ENCODE measurements at regions not wholly inside any gene's neighbourhood (a gene's known extent, or its start where the extent isn't known, plus 50 kb on each side); places are given as distances from the start of the nearest gene placed in this dataset.

DNA sequence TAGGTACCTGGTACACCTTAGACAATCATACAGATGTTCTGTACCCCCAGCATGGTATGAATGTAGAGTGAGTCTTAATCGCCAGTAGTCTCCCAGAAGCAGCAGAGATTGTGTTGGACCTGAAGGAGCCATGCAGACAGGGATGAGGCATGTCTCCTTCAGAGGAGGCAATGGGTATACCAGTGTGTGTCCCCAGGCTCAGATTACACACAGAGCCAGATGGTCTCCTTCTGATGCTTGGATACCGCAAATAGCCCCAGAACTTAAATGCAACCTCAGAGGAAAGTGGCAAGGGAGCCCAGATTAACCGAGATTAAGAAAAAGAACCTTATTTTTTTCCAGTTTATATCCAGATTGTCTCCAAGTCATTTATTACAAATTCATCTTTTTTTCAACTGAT lies 96.8 kb upstream of the C21orf91 start:
- no peaks in the 10 kb centered on the region for H3K27me3 ChIP-seq (ENCODE audit: control insufficient read depth in 2 of 2, insufficient read depth in 2 of 2, low read length in 2 of 2)
- no peaks in the 10 kb centered on the region for H4K20me1 ChIP-seq (replicated peaks; ENCODE audit: control insufficient read depth, insufficient read depth, low read length)
- intact Hi-C loops (cut with micrococcal nuclease) (no loop called here), in situ Hi-C loops (cut with MboI) (no loop called here)
- POLR2A ChIA-PET: no interaction called here
- no peaks in the 10 kb centered on the region for H3K79me2 ChIP-seq (ENCODE audit: control insufficient read depth, insufficient read depth, low read length)
- no peaks in the 10 kb centered on the region for H3K9me1 ChIP-seq (ENCODE audit: control insufficient read depth, insufficient read depth, low read length)
- H3K4me2 ChIP-seq (ENCODE audit: insufficient read depth, low read length): no peak overlapping the region
- no peaks in the 10 kb centered on the region for H3K9me3 ChIP-seq (replicated peaks; ENCODE audit: control insufficient read depth, insufficient read depth, low read depth, low read length)
- DNase-seq (ENCODE audit: extremely low read depth in 1 of 4, low spot score in 3 of 4) (no peak), ATAC-seq (no peak), FAIRE-seq (no peak)
- no peak overlapping the region for H3K4me3 ChIP-seq
- TF ChIP-seq HNRNPLL (IDR thresholded peaks at IDR 0.05; ENCODE audit: low read depth, low read length, poor library complexity, severe bottlenecking): no peak
- TF ChIP-seq EZH2 (IDR thresholded peaks at IDR 0.05; ENCODE audit: borderline replicate concordance, low read depth, low read length): no peak
- TF ChIP-seq POLR2G (IDR thresholded peaks at IDR 0.05; ENCODE audit: low read depth, low read length): no peak
- no peak for TF ChIP-seq TOE1 (IDR thresholded peaks at IDR 0.05; ENCODE audit: borderline replicate concordance)
- no peak for TF ChIP-seq TOE1 (CRISPR knock-in tag; IDR thresholded peaks at IDR 0.05; ENCODE audit: borderline replicate concordance, low read depth)
- CTCF ChIA-PET (ENCODE audit: low intra/inter-chr PET ratio): no interaction called here
- no peak overlapping the region for H3K9ac ChIP-seq (ENCODE audit: insufficient read depth in 1 of 2, low read depth in 2 of 2, low read length in 2 of 2)
- BruUV-seq (replicated peaks): no TSS peak
- no peaks in the 10 kb centered on the region for H3K36me3 ChIP-seq (ENCODE audit: control insufficient read depth, insufficient read depth, low read length)
- no peak overlapping the region for H3K27ac ChIP-seq (ENCODE audit: extremely low read depth, low read depth, low read length)
- WGBS (ENCODE audit: insufficient coverage, low coverage, missing lambda C conversion rate): 0% methylated on average over 3 of the region's 3 CpGs
- no peaks in the 10 kb centered on the region for H3K4me1 ChIP-seq (replicated peaks in 1 of 2; ENCODE audit: control insufficient read depth in 2 of 2, insufficient read depth in 2 of 2, low read length in 2 of 2)
- no peak overlapping the region for H2AFZ ChIP-seq (ENCODE audit: low read depth, low read length)

GRCh38 chr21:17911628-17912027 lies 92.5 kb upstream of the C21orf91 start:
- no peak for ATAC-seq
- CTCF ChIA-PET (ENCODE audit: low intra/inter-chr PET ratio): no interaction called here

More at GRCh38 chr21:17911628-17912027, 92.5 kb upstream of the C21orf91 start:
- H3K36me3 ChIP-seq (ENCODE audit: control insufficient read depth, insufficient read depth, low read length): no peaks in the 10 kb centered on the region
- H3K4me2 ChIP-seq (ENCODE audit: insufficient read depth, low read length): no peak overlapping the region
- H4K20me1 ChIP-seq (replicated peaks; ENCODE audit: control insufficient read depth, insufficient read depth, low read length): no peaks in the 10 kb centered on the region
- POLR2A ChIA-PET: no interaction called here
- no TSS peak for BruUV-seq (replicated peaks)
- FAIRE-seq (no peak), DNase-seq (ENCODE audit: extremely low read depth in 1 of 4, low spot score in 3 of 4) (no peak)
- no peaks in the 10 kb centered on the region for H3K9me1 ChIP-seq (ENCODE audit: control insufficient read depth, insufficient read depth, low read length)
- H3K27ac ChIP-seq (ENCODE audit: extremely low read depth, low read depth, low read length): no peak overlapping the region
- H3K9me3 ChIP-seq (replicated peaks; ENCODE audit: control insufficient read depth, insufficient read depth, low read depth, low read length): no peaks in the 10 kb centered on the region
- H3K79me2 ChIP-seq (ENCODE audit: control insufficient read depth, insufficient read depth, low read length): no peaks in the 10 kb centered on the region
- TF ChIP-seq TGIF2 (CRISPR knock-in tag; IDR thresholded peaks at IDR 0.05) (no peak), FOXK1 (CRISPR knock-in tag; IDR thresholded peaks at IDR 0.05; ENCODE audit: borderline replicate concordance) (no peak), SAFB (IDR thresholded peaks at IDR 0.05; ENCODE audit: borderline replicate concordance, low read depth, low read length) (no peak), YBX1 (IDR thresholded peaks at IDR 0.05) (no peak), LCOR (CRISPR knock-in tag; IDR thresholded peaks at IDR 0.05) (no peak), DDX20 (tag; IDR thresholded peaks at IDR 0.05; ENCODE audit: low read depth) (no peak), BACH1 (tag; IDR thresholded peaks at IDR 0.05) (no peak), SIX5 (IDR thresholded peaks at IDR 0.05; ENCODE audit: borderline replicate concordance in 1 of 2, insufficient read depth in 1 of 2, low read depth in 1 of 2, low read length in 2 of 2) (no peak)
- TF ChIP-seq, protein P1, sequence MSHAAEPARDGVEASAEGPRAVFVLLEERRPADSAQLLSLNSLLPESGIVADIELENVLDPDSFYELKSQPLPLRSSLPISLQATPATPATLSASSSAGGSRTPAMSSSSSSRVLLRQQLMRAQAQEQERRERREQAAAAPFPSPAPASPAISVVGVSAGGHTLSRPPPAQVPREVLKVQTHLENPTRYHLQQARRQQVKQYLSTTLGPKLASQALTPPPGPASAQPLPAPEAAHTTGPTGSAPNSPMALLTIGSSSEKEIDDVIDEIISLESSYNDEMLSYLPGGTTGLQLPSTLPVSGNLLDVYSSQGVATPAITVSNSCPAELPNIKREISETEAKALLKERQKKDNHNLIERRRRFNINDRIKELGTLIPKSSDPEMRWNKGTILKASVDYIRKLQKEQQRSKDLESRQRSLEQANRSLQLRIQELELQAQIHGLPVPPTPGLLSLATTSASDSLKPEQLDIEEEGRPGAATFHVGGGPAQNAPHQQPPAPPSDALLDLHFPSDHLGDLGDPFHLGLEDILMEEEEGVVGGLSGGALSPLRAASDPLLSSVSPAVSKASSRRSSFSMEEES (CRISPR knock-in tag; IDR thresholded peaks at IDR 0.05): no peak
- H3K4me1 ChIP-seq (replicated peaks in 1 of 2; ENCODE audit: control insufficient read depth in 2 of 2, insufficient read depth in 2 of 2, low read length in 2 of 2): no peaks in the 10 kb centered on the region
- in situ Hi-C loops (cut with MboI) (no loop called here), intact Hi-C loops (cut with micrococcal nuclease) (no loop called here)
- no peak overlapping the region for H2AFZ ChIP-seq (ENCODE audit: low read depth, low read length)
- no peak overlapping the region for H3K9ac ChIP-seq (ENCODE audit: insufficient read depth in 1 of 2, low read depth in 2 of 2, low read length in 2 of 2)
- 0% methylated on average over 3 of the region's 3 CpGs for WGBS (ENCODE audit: insufficient coverage, low coverage, missing lambda C conversion rate)
- no peak overlapping the region for H3K4me3 ChIP-seq
- no peaks in the 10 kb centered on the region for H3K27me3 ChIP-seq (ENCODE audit: control insufficient read depth in 2 of 2, insufficient read depth in 2 of 2, low read length in 2 of 2)
